HG02588 (cell line): ENCODE measurements at regions not wholly inside any gene's neighbourhood (a gene's known extent, or its start where the extent isn't known, plus 50 kb on each side); places are given as distances from the start of the nearest gene placed in this dataset.

Experiments
- ATAC-seq: cut with Tn5 transposase; IDR thresholded peaks from one replicate; pipeline ENCODE4 v1.9.1; 2021; ENCODE audit warnings: mild to moderate bottlenecking, moderate library complexity; ENCODE audit not compliant: unreplicated experiment

DNA sequence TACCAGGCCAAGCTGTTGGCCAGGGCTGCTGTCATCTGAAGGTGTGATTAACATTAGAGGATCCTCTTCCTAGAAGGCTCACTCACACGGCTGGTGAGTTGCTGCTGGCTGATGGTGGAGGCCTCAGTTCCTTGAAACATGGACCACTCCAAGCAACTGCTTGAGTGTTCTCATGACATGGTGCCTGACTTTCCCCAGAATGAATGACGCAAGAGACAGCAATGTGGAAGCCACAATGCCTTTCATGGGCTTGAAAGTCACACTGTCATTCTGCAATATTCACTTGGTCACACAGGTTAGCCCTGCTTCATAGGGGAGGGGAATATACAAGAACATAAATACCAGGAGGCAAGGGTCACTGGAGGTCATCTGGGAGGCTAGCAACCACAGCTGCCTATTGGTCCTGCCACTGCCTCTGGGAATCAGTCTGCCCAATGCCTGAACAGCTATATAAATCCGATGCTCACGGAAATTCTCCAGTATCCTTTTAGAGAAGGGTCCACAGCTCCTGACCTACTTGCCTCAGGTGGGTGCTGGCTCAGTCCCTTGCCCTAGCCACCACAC is 97.1 kb upstream of the MAML3 start:
- no peak for ATAC-seq

DNA sequence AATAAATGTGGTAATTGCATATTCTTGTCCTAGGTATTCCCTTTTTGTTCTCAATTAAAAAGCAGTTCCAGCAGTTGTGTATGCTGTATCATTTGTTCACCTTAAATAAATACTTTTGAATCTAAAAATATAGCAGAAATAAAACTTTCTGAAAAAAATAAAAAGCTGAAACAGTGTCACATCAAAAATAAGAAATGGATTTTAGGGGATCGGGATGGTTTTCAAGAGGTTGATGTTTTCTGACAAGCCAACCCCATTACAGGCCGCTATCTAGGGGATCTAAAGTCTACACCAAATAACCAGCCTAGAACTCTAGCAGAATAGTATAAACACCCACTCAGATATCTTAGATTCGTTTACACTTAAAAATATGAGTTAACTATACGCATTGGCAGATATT is 95.4 kb upstream of the MAML3 start:
- no peak for ATAC-seq

DNA sequence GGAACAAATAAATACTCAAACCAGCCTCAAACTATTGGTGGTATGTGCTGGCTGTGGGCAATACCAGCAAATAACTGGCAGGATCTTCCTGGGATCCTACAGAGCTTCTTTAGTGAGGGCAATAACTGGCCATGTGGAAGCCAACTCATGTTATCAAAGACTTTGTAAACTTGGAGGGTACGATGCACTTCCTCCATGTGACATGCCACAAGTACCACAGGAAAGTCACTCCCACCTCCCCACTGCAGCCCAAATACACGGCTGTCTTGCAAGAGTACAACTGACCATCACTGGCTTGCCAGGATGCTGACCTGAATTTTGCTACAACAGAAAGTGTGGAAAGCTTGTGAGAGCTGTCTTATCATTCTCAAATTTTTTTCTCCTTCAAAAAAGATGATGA is 93.3 kb upstream of the MAML3 start:
- no peak for ATAC-seq

DNA sequence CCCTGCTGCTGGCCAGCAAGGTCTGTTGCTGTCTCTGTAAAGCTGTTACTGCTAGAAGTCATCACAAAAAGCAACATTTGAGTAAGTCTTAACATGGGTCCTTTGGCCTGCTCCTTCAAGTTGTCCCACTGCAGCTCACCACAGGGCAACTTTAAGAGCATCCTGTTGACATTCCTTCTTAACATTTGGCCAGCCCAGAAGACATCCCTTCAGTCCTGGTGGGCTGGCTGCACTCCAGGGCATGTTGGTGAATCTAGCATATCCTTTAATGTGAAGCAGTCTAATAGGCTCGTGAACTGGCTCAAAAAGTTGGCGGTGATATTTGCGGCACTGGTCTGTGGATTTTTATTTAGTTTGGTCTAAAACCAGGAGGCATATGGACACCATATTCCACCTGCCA is 92.2 kb upstream of the MAML3 start:
- no peak for ATAC-seq

DNA sequence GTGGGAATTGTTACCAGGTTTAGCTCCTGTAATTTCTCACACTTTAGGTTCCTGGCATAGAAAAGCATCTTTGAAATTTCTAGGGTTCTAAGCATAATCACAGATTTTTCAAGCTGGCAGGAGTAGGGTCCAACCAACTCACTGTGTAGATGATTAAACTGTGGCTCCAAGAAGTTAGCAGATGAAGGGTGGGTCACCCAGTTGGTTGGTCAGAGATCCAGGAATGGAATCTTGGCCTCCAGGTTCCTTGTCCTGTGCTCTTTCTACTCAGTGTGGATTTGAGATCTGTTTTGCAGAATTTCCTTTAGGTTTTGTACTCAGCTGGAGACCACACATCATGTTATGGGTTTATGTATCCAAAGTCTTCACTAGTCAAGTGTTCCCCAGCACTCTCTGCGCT is 90.3 kb upstream of the MAML3 start:
- no peak for ATAC-seq

DNA sequence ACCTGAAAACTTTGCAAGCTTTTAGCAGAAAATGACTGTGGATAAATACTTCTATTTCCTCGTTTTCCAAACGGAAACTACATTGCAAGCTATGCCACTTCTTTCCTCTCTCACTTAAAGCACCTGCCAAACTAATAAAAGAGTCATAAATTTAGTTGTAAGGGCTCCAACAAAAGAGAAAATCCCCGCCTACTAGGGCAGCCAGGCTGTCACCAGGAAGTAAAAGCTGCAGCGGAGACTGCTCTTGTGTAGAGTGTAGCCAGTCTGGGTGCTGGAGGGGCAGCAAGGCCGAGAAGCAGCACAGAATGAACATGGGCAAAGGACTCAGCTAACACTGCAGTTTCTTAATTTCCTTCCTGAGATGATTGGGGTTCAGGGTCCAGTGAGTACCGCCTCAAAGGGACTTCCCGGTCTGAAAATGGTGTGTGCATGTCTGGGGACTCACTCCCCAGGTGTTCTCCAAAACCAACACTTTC is 89.3 kb upstream of the MAML3 start:
- ATAC-seq: peak; percentile 85

DNA sequence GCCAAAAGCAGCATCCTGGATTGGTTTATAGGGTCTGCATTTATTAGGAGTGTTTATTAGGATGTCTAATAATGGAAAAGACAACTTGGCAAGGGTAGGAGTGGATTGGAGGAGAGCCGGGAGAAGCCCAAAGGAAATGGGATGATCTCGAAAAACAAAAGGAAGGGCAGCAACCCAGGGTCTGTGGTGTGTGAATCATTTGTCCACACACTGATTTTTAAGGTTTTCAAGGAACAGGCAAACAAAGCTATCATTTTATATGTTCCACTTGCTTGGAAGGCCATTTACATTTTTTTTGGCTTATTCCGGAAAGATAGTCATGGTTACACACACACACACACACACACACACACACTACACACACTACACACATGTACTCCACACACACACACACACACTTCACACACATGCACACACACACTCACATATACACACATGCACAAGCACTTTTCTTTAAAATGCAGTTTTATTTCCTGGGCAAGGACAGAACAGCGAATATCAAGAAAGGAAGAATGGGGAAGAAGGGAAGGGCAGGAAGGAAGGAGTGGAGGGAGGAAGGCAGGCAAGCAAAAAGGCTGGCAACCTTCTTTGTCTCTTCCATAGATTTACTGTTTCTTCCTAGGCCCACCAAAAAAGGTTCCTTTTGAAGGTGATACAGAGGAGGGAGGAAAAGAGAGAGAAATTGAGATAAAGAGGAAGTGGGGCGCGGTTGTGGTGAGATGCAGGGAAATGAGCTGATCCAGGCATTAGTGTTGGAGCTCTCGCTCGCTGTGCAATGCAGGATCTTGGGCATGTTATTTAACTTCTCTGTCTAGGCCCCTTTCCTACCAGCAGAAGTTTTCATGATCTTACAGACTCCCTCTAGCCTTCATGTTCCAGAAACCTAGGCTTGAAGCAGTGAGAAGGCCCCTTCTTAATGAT is 88.6 kb upstream of the MAML3 start:
- ATAC-seq: peak; percentile 57

DNA sequence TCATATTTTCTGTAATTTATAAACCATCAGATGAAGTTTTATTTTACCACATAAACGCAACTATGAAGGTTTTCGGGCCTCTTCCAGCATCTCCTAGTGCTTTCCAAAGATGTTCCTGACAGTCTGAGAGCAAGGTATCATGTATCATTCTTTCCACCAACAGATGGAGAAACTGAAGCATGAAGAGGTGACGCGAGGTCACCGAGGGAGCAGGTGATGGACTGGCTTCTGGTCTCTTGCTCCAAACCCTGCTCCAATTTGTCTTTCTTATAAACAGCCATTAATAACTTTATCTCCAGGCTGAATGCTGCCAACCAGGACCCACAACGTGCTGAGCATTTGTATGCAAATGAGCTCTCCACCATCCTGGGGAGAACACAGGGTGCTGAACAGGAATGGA is 86.3 kb upstream of the MAML3 start:
- no peak for ATAC-seq

DNA sequence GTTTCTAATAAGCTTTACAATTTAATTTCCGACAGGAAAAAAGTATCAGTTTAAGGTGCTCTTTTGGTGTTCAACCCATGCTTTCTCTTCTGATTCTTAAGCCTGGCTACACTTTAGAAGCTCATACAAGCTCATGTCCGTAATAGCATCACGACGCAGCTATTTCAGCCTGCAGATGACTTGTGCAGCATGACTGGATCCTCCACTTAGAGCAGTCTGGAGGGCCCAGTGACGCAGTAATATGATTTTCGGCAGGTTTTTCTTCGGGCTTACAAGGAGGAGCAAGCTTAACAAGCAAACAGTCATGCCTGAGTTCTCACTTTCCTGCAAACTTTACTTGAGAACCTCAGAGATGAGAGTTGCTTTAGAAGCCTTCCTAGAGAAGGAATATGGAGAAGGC is 85.3 kb upstream of the MAML3 start:
- no peak for ATAC-seq

DNA sequence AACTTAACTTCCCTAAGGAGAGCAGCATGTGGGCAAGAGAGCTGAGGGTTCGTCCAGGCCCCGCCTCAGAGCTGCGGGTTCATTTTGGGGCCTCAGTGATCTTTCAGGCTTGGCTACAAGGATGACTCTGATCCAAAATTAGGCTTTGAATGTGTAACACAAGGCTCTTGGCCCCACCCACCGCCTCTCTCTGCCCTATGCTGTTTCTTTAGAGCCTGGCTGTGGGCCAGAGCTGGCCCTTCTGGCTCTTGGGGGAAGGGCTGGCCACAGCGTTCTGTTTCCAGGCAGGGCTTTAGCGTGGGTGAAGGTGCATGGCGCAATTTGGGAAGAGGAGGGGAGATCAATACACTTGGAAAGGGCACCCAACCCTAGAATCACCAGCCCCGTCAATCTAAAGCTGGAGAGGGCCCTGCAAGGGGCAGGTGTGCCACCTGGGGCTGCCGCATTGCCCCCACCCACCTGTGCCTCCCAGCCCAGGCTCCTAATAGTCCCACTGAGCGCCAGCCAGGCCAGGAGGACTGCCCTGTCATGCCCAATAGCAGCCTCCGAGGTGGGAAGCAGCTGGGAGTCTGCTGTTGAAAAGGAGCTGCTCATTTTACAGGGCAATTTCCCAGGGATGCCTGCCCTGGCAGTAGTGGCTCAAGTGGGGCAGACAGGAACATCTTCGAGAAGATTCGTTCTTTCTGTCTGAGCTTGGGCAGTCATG is 84.5 kb upstream of the MAML3 start:
- ATAC-seq: no peak

DNA sequence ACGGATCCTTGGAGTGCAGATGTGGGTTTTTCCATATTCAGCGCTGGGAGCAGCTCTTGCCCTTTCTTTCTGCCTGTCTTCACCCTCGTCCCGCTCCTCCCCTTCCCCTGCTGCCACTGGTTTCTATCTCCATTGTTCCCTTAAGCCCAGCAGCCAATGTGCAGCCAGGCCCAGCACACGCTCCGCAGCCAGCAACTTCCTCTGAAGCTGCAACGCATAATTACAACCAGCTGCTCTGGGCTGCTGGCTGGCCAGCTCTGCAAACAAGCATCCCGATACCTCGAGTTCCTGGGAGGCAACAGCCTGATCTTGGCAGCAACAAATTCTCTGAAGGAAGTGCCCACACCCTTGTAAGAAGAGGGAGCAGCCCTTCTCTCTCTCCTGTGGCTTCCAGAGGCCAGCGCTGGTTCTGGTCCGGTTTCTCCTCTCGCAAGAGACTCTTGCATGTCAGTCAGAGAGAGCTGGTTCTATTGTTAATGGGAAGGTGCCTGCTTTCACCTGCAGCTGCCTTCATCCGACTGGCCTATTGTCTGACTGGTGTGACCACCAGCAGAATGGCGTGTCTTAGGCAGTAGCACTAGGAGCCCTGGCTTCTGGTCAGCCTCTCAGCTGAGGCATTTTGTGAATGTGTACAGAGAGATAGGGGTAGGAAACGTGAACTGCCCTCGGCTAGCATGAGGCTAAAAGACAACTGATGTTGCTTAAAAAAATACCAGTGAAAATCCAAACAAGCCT is 83.8 kb upstream of the MAML3 start:
- no peak for ATAC-seq

DNA sequence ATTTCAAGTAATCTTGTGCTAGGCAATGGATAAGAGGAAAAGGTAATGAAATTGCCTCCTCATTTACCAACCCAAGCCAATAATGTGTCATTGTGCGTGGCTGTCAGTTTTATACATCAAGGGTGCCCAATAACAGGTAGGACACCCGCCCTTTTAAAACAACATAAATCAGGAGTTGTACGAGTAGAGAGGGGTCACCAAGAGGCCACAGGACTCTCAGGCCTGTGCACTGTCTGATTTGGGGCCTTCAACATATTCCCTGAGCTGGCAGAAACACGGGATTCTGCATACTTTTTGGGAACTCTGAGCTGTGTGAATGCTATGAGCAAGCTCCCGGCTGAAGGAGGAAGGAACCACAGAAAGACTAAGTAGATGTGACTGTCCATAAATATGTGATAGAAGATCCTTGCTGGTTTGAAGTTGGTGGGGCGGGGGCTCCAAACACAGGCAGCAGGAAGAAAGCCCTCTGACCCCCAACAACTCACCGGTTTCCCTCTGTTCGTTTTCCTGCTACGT is 82.7 kb upstream of the MAML3 start:
- ATAC-seq: no peak

DNA sequence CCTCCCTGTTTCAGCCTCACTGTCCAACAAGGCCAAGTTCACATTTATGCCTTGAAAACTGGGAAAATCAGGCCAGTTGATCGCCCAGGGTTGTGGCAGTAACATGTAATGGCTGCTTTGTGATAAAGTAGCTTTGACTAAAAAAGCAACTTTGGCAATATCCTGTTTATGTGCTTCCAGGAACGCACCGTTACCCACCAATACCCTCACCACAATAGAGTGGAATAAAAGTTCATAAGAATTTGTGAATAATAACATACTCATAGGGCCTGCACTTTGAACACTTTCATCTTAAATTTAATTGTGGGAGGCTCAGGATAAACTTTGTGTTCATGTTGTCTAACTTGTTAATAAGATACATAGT is 80.7 kb upstream of the MAML3 start:
- no peak for ATAC-seq

DNA sequence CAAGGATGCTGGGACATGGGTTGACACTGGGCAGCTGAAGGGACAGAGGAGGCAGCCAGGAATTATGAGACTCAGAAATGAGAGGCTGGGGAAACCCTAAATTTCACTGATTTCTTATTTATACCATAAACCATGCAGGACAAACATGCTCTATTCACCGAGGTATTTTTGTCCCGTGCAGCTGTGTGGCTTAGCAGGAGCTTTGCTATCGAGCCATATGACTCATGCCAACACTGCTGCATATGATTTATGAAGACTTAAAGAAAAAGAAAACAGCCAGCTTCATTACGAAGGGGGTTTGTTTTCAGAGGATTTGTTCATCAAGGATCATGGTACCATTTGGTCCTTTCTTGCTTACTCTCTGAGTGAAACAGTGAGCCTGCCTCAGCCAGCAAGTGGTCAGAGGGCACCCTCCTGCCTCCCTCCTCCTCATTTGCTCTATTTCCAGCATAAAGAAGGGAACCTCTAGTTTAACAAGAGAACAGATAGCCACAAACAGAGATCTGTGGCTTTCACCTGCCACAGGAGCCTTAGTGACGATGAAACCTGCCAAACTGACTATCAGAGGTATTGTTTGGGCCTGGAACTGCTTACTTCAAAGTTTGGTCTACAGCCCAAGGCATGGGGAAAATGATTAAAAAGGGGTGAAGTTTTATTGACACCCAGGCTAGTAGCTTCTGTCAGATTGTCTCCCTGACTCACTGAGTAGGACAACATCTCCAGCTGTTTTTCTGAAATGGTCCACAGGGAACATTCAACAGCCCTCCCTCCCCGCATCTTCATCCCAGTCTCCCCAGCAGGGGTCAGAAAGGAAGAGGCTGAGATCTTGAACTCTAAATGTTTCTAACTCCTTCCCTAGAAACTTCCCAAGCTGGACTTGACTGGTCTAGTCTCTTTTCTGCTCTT is 80.1 kb upstream of the MAML3 start:
- no peak for ATAC-seq

DNA sequence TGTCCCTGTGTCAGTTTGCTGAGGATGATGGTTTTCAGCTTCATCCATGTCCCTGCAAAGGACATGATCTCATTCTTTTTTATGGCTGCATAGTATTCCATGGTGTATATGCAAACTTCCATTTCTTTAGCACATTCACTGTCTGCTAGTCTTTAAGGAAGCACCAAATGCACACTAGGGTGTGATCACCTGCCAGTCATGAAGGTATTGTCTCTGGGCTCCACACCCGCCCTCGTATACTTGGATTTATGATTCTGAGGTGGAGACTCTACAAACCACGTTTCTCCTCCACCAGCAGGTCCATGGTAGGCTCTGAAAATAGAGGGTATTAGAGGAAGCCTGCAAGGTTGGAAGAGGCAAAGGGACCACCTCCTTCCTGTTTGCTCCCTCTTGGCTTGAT is 75.9 kb upstream of the MAML3 start:
- no peak for ATAC-seq

DNA sequence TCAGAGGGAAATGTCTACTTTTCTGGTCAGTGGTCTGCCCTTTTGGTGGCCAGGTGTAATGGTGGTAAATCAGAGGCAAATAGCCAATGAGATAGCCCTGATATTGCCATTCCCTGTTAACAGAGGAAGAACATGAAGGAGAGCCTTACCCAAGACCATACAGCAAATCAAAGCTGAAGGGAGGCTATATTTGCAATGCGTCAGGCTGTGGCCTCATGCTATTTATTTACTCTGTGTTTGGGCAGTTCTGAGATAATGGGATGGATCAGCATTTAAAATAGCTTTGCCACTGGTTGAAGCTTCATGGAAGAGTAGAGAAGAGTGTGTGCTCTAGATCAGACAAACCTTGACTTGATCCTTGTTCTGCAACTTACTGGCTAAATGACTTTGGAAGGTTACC is 73.3 kb upstream of the MAML3 start:
- ATAC-seq: no peak

DNA sequence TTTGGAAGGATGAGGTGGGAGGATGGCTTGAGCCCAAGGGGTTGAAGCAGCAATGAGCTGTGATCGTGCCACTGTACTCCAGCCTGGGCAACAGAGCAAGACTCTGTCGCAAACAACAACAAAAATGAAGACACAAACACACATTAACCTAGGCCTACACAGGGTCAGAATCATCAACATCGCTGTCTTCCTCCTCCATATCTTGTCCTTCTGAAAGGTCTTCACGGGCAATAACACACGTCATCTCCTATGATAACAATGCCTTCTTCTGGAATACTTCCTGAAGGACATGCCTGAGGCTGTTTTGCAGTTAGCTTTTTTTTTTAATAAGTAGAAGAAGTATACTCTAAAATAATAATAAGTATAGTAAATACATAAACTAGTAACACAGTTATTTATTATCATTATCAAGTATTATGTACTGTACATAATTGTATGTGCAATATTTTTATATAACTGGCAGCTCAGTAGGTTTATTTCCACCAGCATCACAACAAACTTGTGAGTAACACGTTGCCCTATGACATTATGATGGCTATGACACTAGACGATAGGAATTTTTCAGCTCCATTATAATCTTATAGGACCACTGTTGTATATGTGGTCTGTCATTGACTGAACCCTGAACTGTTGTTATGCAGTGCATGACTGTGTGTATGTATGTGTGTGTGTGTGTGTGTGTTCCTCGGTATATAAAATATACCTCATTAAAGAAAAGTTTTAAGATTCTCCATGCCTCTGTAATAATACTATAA is 69.2 kb upstream of the MAML3 start:
- no peak for ATAC-seq

DNA sequence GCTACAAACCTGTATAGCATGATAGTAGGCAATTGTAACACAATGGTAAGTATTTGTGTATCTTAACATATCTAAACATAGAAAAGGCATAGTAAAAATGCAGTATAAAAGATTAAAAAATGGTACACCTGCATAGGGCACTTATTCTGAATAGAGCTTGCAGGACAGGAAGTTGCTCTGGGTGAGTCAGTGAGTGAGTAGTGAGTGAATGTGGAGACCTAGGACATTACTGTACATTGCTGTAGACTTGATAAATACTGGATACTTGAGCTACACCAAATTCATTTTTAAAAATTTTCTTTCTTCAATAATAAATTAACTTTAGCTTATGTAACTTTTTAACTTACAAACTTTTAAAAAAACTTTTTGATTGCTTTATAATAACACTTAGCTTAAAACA is 68.2 kb upstream of the MAML3 start:
- no peak for ATAC-seq

DNA sequence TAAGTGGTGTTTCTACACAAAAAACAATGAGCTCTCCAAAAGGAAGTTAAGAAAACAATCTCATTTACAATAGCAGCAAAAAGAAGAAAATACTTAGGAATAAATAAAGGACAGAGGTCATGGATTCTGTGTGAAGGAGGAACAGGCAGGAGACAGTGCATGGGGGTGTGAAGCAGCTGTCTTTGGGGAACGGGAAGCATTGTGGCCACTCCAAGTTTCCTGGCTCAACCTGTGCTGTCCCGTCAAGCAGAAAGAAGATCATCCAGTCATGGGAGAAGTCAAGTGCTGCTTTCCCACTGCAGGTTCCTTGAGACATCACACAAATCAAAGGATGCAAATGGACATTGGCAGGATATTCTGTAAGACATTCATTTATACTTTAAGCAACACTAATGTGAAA is 66.1 kb upstream of the MAML3 start:
- no peak for ATAC-seq
